PFSK-1 (cell line): ENCODE measurements at regions not wholly inside any gene's neighbourhood (a gene's known extent, or its start where the extent isn't known, plus 50 kb on each side); places are given as distances from the start of the nearest gene placed in this dataset.

ENCODE experiments used
- FOXP2 ChIP-seq: optimal IDR thresholded peaks from 2 replicates; pipeline ENCODE3; 2011; ENCODE audit warnings: borderline replicate concordance, control low read depth, inconsistent platforms; ENCODE audit not compliant: insufficient read depth; ENCODE audit errors: extremely low read length, extremely low read depth
- POLR2AphosphoS5 ChIP-seq: IDR thresholded peaks from 2 replicates; pipeline ENCODE4 v1.6.1; 2012; ENCODE audit warnings: low read depth, mild to moderate bottlenecking, control low read depth, low read length, moderate library complexity
- SIN3A ChIP-seq: IDR thresholded peaks from 2 replicates; pipeline ENCODE4 v1.6.1; 2012; ENCODE audit warnings: mild to moderate bottlenecking, low read length, moderate library complexity, borderline replicate concordance; ENCODE audit not compliant: insufficient read depth
- TAF1 ChIP-seq: IDR thresholded peaks from 2 replicates; pipeline ENCODE4 v1.6.1; 2012; ENCODE audit warnings: low read length, control low read depth, borderline replicate concordance; ENCODE audit not compliant: insufficient read depth
- TF ChIP-seq, protein P1 (sequence below), 2 experiments: IDR thresholded peaks; 2 replicates each; pipeline versions ENCODE4 v1.6.1 to v1.8.0; 2011 to 2012; ENCODE audit warnings: low read depth in 2 of 2, low read length in 2 of 2, control low read depth in 1 of 2, inconsistent platforms in 1 of 2, mild to moderate bottlenecking in 1 of 2, moderate library complexity in 1 of 2; ENCODE audit not compliant: insufficient read depth in 1 of 2

DNA sequence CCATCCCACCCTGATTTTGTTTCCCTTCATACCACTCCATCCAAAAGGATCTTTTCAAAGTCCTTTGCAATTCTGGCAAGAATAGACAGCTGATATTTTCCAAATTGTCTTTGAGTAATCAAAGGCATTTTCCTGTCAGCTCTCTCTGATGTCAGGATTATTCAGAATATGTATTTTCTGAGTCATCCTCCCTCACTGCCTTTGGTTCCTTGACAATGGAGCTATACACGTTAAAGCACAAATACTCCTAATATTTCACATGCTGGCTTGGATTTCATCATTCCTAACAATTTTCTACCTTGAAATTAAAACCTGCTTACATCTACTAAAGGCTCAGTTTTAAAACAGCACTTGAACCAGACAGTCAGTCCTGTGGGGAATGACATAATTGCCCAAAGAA, 379.4 kb downstream of the GADD45G start:
- TF ChIP-seq SIN3A (no peak), TAF1 (no peak), FOXP2 (no peak)
- TF ChIP-seq, protein P1, sequence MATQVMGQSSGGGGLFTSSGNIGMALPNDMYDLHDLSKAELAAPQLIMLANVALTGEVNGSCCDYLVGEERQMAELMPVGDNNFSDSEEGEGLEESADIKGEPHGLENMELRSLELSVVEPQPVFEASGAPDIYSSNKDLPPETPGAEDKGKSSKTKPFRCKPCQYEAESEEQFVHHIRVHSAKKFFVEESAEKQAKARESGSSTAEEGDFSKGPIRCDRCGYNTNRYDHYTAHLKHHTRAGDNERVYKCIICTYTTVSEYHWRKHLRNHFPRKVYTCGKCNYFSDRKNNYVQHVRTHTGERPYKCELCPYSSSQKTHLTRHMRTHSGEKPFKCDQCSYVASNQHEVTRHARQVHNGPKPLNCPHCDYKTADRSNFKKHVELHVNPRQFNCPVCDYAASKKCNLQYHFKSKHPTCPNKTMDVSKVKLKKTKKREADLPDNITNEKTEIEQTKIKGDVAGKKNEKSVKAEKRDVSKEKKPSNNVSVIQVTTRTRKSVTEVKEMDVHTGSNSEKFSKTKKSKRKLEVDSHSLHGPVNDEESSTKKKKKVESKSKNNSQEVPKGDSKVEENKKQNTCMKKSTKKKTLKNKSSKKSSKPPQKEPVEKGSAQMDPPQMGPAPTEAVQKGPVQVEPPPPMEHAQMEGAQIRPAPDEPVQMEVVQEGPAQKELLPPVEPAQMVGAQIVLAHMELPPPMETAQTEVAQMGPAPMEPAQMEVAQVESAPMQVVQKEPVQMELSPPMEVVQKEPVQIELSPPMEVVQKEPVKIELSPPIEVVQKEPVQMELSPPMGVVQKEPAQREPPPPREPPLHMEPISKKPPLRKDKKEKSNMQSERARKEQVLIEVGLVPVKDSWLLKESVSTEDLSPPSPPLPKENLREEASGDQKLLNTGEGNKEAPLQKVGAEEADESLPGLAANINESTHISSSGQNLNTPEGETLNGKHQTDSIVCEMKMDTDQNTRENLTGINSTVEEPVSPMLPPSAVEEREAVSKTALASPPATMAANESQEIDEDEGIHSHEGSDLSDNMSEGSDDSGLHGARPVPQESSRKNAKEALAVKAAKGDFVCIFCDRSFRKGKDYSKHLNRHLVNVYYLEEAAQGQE (IDR thresholded peaks at IDR 0.05; ENCODE audit: insufficient read depth in 1 of 2, low read depth in 2 of 2, low read length in 2 of 2): no peak

DNA sequence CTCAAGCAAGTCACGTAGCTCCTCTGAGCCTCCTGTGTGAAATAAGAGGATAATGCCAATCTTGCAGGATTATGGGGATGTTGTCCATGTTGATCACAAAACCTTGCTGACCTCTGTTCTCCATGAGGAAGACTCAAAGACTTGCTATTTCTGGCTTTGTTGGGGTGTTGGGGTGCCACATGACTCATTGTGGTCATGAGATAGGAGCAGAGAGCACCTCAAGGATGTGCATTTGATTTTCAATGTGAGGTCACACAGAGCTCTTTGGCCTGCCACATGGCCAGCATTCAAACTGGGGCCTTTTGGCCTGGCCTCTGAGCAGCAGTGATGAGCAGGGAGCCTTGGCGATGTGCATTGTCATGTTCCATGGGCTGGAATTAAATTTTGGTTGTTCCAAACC, 380.3 kb downstream of the GADD45G start:
- TF ChIP-seq, protein P1 (IDR thresholded peaks at IDR 0.05; ENCODE audit: insufficient read depth in 1 of 2, low read depth in 2 of 2, low read length in 2 of 2): no peak
- TF ChIP-seq SIN3A (no peak), TAF1 (no peak), POLR2AphosphoS5 (no peak), FOXP2 (no peak)

DNA sequence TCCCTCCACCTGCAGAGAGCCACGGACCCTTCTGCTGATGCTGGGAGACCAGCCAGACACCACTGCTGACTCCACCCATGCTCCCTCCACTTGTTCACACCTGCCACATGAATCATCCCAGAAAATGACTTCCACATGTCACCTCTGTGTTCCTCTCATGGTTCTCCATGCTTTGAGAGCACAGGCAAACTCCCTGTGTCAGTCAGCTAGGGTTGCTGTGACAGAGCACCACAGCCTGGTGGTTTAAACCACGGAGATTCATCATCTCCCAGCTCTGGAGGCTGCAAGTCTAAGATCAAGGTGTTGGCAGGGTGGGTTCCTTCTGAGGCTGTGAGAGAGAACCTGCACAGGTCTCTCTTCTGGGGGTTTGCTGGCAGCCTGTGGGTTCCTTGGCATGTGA, 381.4 kb downstream of the GADD45G start:
- TF ChIP-seq TAF1 (no peak), FOXP2 (no peak), SIN3A (no peak), POLR2AphosphoS5 (no peak)
- TF ChIP-seq, protein P1 (IDR thresholded peaks at IDR 0.05; ENCODE audit: insufficient read depth in 1 of 2, low read depth in 2 of 2, low read length in 2 of 2): no peak

DNA sequence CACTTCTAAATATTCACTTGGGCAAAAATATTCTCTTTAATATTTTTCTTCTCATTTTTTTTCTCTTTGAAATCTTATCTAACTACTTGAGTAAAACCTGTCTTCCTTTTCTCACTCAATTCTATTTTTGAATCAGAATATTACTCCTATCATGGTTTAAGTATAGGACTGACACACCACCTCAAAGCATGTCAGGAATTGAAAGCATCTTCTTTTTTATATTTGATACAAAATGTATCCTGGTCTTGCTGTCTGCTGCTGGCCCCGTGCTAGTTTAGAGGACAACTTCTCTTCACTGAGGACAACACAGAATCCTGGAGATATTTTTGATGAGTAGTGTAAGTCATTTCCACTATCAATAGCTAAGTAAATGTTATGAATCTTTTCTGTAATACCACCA, 383.6 kb downstream of the GADD45G start:
- no peak for TF ChIP-seq TAF1
- TF ChIP-seq POLR2AphosphoS5: no peak
- TF ChIP-seq, protein P1 (IDR thresholded peaks at IDR 0.05; ENCODE audit: insufficient read depth in 1 of 2, low read depth in 2 of 2, low read length in 2 of 2): no peak
- TF ChIP-seq FOXP2: no peak
- TF ChIP-seq SIN3A: no peak

DNA sequence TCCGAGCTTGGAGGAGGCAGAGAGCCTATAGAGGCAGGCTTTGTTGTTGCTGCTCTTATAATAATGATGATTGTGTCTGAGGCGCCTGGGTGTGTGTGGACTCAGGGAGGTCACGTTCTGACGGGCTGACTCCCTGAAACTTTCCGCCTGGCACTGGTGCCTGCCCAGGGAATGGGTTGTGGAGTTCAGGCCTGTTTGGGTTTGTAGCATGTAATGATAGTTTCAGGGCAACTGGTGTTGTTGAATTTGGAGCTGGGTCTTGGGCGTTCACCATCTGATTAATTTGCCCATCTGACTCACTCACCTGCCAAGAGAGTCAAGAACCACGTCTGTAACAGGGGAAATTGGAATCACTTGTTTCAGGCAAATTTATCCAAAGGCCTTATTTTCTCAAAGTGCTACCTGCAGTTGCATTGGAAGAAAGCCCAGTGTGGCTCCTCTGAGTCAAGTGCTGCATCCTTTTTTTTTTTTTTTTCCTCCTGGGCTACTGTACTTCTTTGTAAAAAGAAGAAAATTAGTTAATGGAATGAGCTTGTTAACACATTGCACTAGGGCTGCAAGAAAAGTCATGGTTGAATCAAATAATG, 386.5 kb downstream of the GADD45G start:
- TF ChIP-seq TAF1: no peak
- TF ChIP-seq POLR2AphosphoS5: no peak
- no peak for TF ChIP-seq SIN3A
- no peak for TF ChIP-seq FOXP2
- TF ChIP-seq, protein P1 (IDR thresholded peaks at IDR 0.05; ENCODE audit: insufficient read depth in 1 of 2, low read depth in 2 of 2, low read length in 2 of 2): no peak
